Breast epithelium (tissue), 3 donors: ENCODE measurements at regions not wholly inside any gene's neighbourhood (a gene's known extent, or its start where the extent isn't known, plus 50 kb on each side); places are given as distances from the start of the nearest gene placed in this dataset.

Source experiments
- POLR2A ChIP-seq: fragments of 450-650 bp; IDR thresholded peaks from one replicate; pipeline ENCODE4 v1.6.1; 2016; ENCODE audit warnings: antibody characterized with exemption, mild to moderate bottlenecking, moderate library complexity
- POLR2AphosphoS5 ChIP-seq, 3 donors: sonication (generic); formaldehyde crosslinking; IDR thresholded peaks; one replicate each; pipeline ENCODE4 v1.6.1; 2017; ENCODE audit warnings: antibody characterized with exemption in 3 of 3
- TF ChIP-seq, protein P1 (sequence below), 3 donors: fragments of 450-650 bp; IDR thresholded peaks; one replicate each; pipeline ENCODE4 v1.5.1; 2016 to 2017; ENCODE audit warnings: antibody characterized with exemption in 3 of 3, mild to moderate bottlenecking in 3 of 3, moderate library complexity in 3 of 3

- TF ChIP-seq, protein P1, sequence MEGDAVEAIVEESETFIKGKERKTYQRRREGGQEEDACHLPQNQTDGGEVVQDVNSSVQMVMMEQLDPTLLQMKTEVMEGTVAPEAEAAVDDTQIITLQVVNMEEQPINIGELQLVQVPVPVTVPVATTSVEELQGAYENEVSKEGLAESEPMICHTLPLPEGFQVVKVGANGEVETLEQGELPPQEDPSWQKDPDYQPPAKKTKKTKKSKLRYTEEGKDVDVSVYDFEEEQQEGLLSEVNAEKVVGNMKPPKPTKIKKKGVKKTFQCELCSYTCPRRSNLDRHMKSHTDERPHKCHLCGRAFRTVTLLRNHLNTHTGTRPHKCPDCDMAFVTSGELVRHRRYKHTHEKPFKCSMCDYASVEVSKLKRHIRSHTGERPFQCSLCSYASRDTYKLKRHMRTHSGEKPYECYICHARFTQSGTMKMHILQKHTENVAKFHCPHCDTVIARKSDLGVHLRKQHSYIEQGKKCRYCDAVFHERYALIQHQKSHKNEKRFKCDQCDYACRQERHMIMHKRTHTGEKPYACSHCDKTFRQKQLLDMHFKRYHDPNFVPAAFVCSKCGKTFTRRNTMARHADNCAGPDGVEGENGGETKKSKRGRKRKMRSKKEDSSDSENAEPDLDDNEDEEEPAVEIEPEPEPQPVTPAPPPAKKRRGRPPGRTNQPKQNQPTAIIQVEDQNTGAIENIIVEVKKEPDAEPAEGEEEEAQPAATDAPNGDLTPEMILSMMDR (IDR thresholded peaks at IDR 0.05) = peak; percentile 21 to 71 (median 64)
- TF ChIP-seq POLR2AphosphoS5 (IDR thresholded peaks at IDR 0.05) = peak in 1 of 3 donors; percentile 27
- no peak for TF ChIP-seq POLR2A
Observed at GRCh38 chr7:81499262-81500116, 270.4 kb downstream of the HGF start.
